H1 (cell line): ENCODE measurements at regions not wholly inside any gene's neighbourhood (a gene's known extent, or its start where the extent isn't known, plus 50 kb on each side); places are given as distances from the start of the nearest gene placed in this dataset.

Source experiments
- CTCF ChIA-PET: fragments of 300-600 bp; sonication (Branson Sonifier 250); formaldehyde crosslinking; loops from one replicate; lab custom pipeline; 2021; ENCODE audit not compliant: partially characterized antibody; lab: Charles Lee
- POLR2A ChIA-PET: fragments of 300-600 bp; sonication (Branson Sonifier 250); formaldehyde crosslinking; loops from one replicate; lab custom pipeline; 2021; ENCODE audit warnings: inconsistent platforms; ENCODE audit not compliant: partially characterized antibody; lab: Charles Lee
- DNase-seq, 2 experiments: peaks; one replicate each; pipeline versions ENCODE4 v3.0.0 to v3.0.0-alpha.2; 2010 to 2022; ENCODE audit warnings: low spot score in 2 of 2, low read depth in 1 of 2, mixed read lengths in 1 of 2
- FAIRE-seq: peaks from 2 replicates; lab custom pipeline; 2011; peaks lifted over from hg19 to GRCh38; lab: Jason Lieb, UNC
- H2AFZ ChIP-seq: 2 replicates; pipeline ENCODE4 v1.8.1; 2012; ENCODE audit warnings: low read length, inconsistent platforms
- H2AK5ac ChIP-seq: 2 replicates; pipeline ENCODE4 v1.6.1; 2013; ENCODE audit warnings: low read depth, low read length
- H2BK120ac ChIP-seq: replicated peaks from 2 replicates; pipeline ENCODE3; 2013; ENCODE audit warnings: low read depth, low read length, inconsistent platforms
- H2BK12ac ChIP-seq: 2 replicates; pipeline ENCODE4 v1.6.1; 2013; ENCODE audit warnings: low read depth, low read length
- H2BK15ac ChIP-seq: 2 replicates; pipeline ENCODE4 v1.6.1; 2013; ENCODE audit warnings: low read length
- H2BK20ac ChIP-seq: 2 replicates; pipeline ENCODE4 v1.6.1; 2013; ENCODE audit warnings: low read length
- H2BK5ac ChIP-seq: 2 replicates; pipeline ENCODE4 v1.6.1; 2013; ENCODE audit warnings: low read depth, low read length
- H3K14ac ChIP-seq: 2 replicates; pipeline ENCODE4 v1.6.1; 2013; ENCODE audit warnings: inconsistent platforms; ENCODE audit not compliant: insufficient read length
- H3K18ac ChIP-seq: 2 replicates; pipeline ENCODE4 v1.6.1; 2013; ENCODE audit warnings: low read length; ENCODE audit errors: extremely low read depth
- H3K23ac ChIP-seq: 2 replicates; pipeline ENCODE4 v1.6.1; 2013; ENCODE audit warnings: inconsistent platforms; ENCODE audit not compliant: insufficient read length
- H3K23me2 ChIP-seq: 2 replicates; pipeline ENCODE4 v1.6.1; 2013; ENCODE audit warnings: low read depth, low read length
- H3K27ac ChIP-seq: 2 replicates; pipeline ENCODE4 v1.6.1; 2011; ENCODE audit warnings: low read depth, low read length, inconsistent platforms
- H3K27me3 ChIP-seq, 4 experiments: replicated peaks in 1 of 4; 1 replicate in 1 of 4; 2 replicates in 3 of 4; pipeline versions ENCODE4 v1.6.1 to v1.8.1; 2011 to 2013; ENCODE audit warnings: low read length in 3 of 4, mild to moderate bottlenecking in 3 of 4, inconsistent platforms in 2 of 4, mixed read lengths in 2 of 4, moderate library complexity in 1 of 4; ENCODE audit not compliant: control insufficient read depth in 3 of 4, insufficient read depth in 3 of 4; ENCODE audit errors: extremely low read depth in 1 of 4
- H3K36me3 ChIP-seq, 4 experiments: 2 replicates each; pipeline versions ENCODE4 v1.6.1 to v1.8.1; 2011 to 2013; ENCODE audit warnings: mild to moderate bottlenecking in 4 of 4, low read length in 3 of 4, moderate library complexity in 2 of 4, control low read depth in 1 of 4, inconsistent platforms in 1 of 4; ENCODE audit not compliant: insufficient read depth in 4 of 4, control insufficient read depth in 2 of 4
- H3K4ac ChIP-seq: replicated peaks from 2 replicates; pipeline ENCODE3; 2013; ENCODE audit warnings: low read length, low read depth, mixed read lengths, inconsistent platforms; ENCODE audit not compliant: insufficient read length
- H3K4me1 ChIP-seq, 4 experiments: replicated peaks in 1 of 4; 1 replicate in 1 of 4; 2 replicates in 3 of 4; pipeline versions ENCODE4 v1.6.1 to v1.8.1; 2011 to 2013; ENCODE audit warnings: low read length in 3 of 4, inconsistent platforms in 2 of 4, mixed read lengths in 1 of 4; ENCODE audit not compliant: insufficient read depth in 4 of 4, control insufficient read depth in 3 of 4
- H3K4me2 ChIP-seq, 2 experiments: 2 replicates each; pipeline versions ENCODE4 v1.6.1 to v1.8.1; 2011 to 2013; ENCODE audit warnings: low read depth in 2 of 2, low read length in 2 of 2, control low read depth in 1 of 2, inconsistent platforms in 1 of 2, mild to moderate bottlenecking in 1 of 2; ENCODE audit not compliant: insufficient read depth in 1 of 2
- H3K4me3 ChIP-seq, 4 experiments: fragments of 200-600, 300-600 bp in 1 of 4; sonication (generic), shearing (Covaris generic), sonication (Bioruptor Twin) in 1 of 4; 2 replicates each; pipeline versions ENCODE4 v1.5.1 to v1.8.1; 2011 to 2016; ENCODE audit warnings: low read length in 4 of 4, low read depth in 3 of 4, control low read depth in 2 of 4, inconsistent platforms in 2 of 4, mild to moderate bottlenecking in 2 of 4, mixed read lengths in 1 of 4, moderate library complexity in 1 of 4; ENCODE audit not compliant: insufficient read depth in 2 of 4; ENCODE audit errors: extremely low read depth in 1 of 4
- H3K56ac ChIP-seq: replicated peaks from 2 replicates; pipeline ENCODE3; 2013; ENCODE audit warnings: low read depth, mild to moderate bottlenecking, mixed read lengths, low read length, inconsistent platforms; ENCODE audit not compliant: insufficient read length
- H3K79me1 ChIP-seq: 2 replicates; pipeline ENCODE4 v1.6.1; 2013; ENCODE audit warnings: low read depth, low read length, control low read depth
- H3K79me2 ChIP-seq, 2 experiments: 2 replicates each; pipeline versions ENCODE4 v1.6.1 to v1.8.1; 2012 to 2013; ENCODE audit warnings: low read length in 2 of 2, mild to moderate bottlenecking in 2 of 2, inconsistent platforms in 1 of 2; ENCODE audit not compliant: insufficient read depth in 2 of 2, control insufficient read depth in 1 of 2
- H3K9ac ChIP-seq, 4 experiments: replicated peaks in 1 of 4; 1 replicate in 1 of 4; 2 replicates in 3 of 4; pipeline versions ENCODE4 v1.6.1 to v1.8.1; 2011 to 2013; ENCODE audit warnings: low read depth in 3 of 4, low read length in 3 of 4, control low read depth in 2 of 4, mild to moderate bottlenecking in 2 of 4, moderate library complexity in 2 of 4, inconsistent platforms in 1 of 4; ENCODE audit errors: extremely low read depth in 1 of 4
- H3K9me3 ChIP-seq, 2 experiments: 2 replicates each; pipeline versions ENCODE4 v1.6.1 to v1.8.1; 2012 to 2013; ENCODE audit warnings: mild to moderate bottlenecking in 2 of 2, moderate library complexity in 2 of 2, control low read depth in 1 of 2, inconsistent platforms in 1 of 2, low read depth in 1 of 2, low read length in 1 of 2, mixed read lengths in 1 of 2; ENCODE audit not compliant: insufficient read depth in 2 of 2
- H4K20me1 ChIP-seq, 2 experiments: replicated peaks in 1 of 2; 2 replicates each; pipeline versions ENCODE3 to v1.8.1; 2011 to 2013; ENCODE audit warnings: inconsistent platforms in 2 of 2, low read length in 2 of 2, mild to moderate bottlenecking in 1 of 2; ENCODE audit not compliant: insufficient read depth in 2 of 2, control insufficient read depth in 1 of 2
- H4K5ac ChIP-seq: 2 replicates; pipeline ENCODE4 v1.6.1; 2013; ENCODE audit warnings: low read length, low read depth, mixed read lengths, inconsistent platforms; ENCODE audit not compliant: insufficient read length
- H4K8ac ChIP-seq: 2 replicates; pipeline ENCODE4 v1.8.0; 2013; ENCODE audit warnings: mild to moderate bottlenecking, moderate library complexity, low read length, inconsistent platforms; ENCODE audit not compliant: insufficient read depth; ENCODE audit errors: extremely low read depth
- H4K91ac ChIP-seq: replicated peaks from 2 replicates; pipeline ENCODE3; 2013; ENCODE audit warnings: low read length, mixed read lengths, inconsistent platforms; ENCODE audit not compliant: insufficient read length
- CREB1 ChIP-seq: IDR thresholded peaks from 2 replicates; pipeline ENCODE4 v1.6.1; 2012; ENCODE audit warnings: inconsistent platforms
- RBBP5 ChIP-seq: IDR thresholded peaks from 2 replicates; pipeline ENCODE4 v1.7.1; 2012; ENCODE audit warnings: low read depth, mild to moderate bottlenecking, inconsistent platforms, low read length, moderate library complexity, borderline replicate concordance
- SIN3A ChIP-seq, 2 experiments: IDR thresholded peaks in 1 of 2; conservative IDR thresholded peaks in 1 of 2; 2 replicates each; pipeline ENCODE4 v1.6.1; 2011 to 2012; ENCODE audit warnings: low read length in 2 of 2, improper control_type of control experiment in 1 of 2, low read depth in 1 of 2, mild to moderate bottlenecking in 1 of 2
- SRF ChIP-seq: IDR thresholded peaks from 2 replicates; pipeline ENCODE4 v1.6.1; 2011; ENCODE audit warnings: mild to moderate bottlenecking, low read depth, low read length, moderate library complexity
- TEAD4 ChIP-seq: IDR thresholded peaks from 2 replicates; pipeline ENCODE4 v1.6.1; 2012; ENCODE audit warnings: low read depth, low read length, inconsistent platforms, mixed read lengths
- WGBS, 2 experiments: shearing (Covaris generic) in 1 of 2; methylation state at CpG; one replicate each; pipeline versions ENCODE4 v1.1.6 to v1.1.7; 2013 to 2015; ENCODE audit warnings: low lambda C conversion rate in 2 of 2, mixed read lengths in 2 of 2, inconsistent platforms in 1 of 2, low coverage in 1 of 2, missing lambda C conversion rate in 1 of 2; ENCODE audit not compliant: insufficient replicate concordance in 2 of 2, insufficient coverage in 1 of 2, insufficient read length in 1 of 2; ENCODE audit errors: extremely low coverage in 1 of 2, missing lambda C conversion rate in 1 of 2; 5-methylcytosine and 5-hydroxymethylcytosine counted together

- Histone ChIP-seq H3K23ac (no peak overlapping the region), H2BK5ac (no peak overlapping the region), H3K27ac (no peak overlapping the region), H3K9me3 (peaks cover 0 to 3% of the 10 kb centered on the region in 2 experiments; a peak in 1 of 4 replicates), H3K27me3 (no peaks in the 10 kb centered on the region), H4K20me1 (no peaks in the 10 kb centered on the region), H3K79me2 (no peaks in the 10 kb centered on the region), H2BK15ac (no peak overlapping the region), H3K4ac (no peak overlapping the region), H3K79me1 (no peaks in the 10 kb centered on the region), H3K18ac (no peak overlapping the region), H4K8ac (no peak overlapping the region), H3K4me2 (no peak overlapping the region), H3K14ac (no peak overlapping the region), H2AK5ac (no peak overlapping the region), H3K4me3 (no peak overlapping the region), H3K23me2 (no peaks in the 10 kb centered on the region; the same call in 1 of the 2 replicates), H3K9ac (no peak overlapping the region), H4K5ac (no peak overlapping the region), H3K56ac (no peak overlapping the region), H2BK120ac (no peak overlapping the region), H2BK20ac (no peak overlapping the region), H2AFZ (no peak overlapping the region), H3K36me3 (no peaks in the 10 kb centered on the region), H3K4me1 (peaks cover 0 to 4% (median 0%) of the 10 kb centered on the region in 4 experiments; a peak in 1 of 7 replicates), H2BK12ac (no peak overlapping the region), H4K91ac (no peak overlapping the region)
- WGBS, 2 experiments, result 88% methylated on average over 1 of the region's 1 CpG; no CpG with 5 or more reads in 1 of the 2 experiments
- no peak for DNase-seq
- CTCF ChIA-PET, result interaction anchor here (1.2 kb wide), 1 partner anchor 17 kb away, joined by 4 read pairs; no protein-coding TSS in a partner anchor
- FAIRE-seq, result no peak
- POLR2A ChIA-PET, result no interaction called here
- TF ChIP-seq RBBP5 (no peak), CREB1 (no peak), TEAD4 (no peak), SIN3A (conservative IDR thresholded peaks at IDR 0.05 in 1 of 2, IDR thresholded peaks at IDR 0.05 in 1 of 2; ENCODE audit: low read depth in 1 of 2, low read length in 2 of 2) (no peak), SRF (no peak)
Measured at GRCh38 chr7:108642126-108642525, 72.5 kb downstream of the DNAJB9 start.
